IMR-90 (cell line): ENCODE measurements at regions not wholly inside any gene's neighbourhood (a gene's known extent, or its start where the extent isn't known, plus 50 kb on each side); places are given as distances from the start of the nearest gene placed in this dataset.

Experiments used
- ATAC-seq: fragments of 200-7000 bp; cut with Tn5 transposase; 2 replicates; pipeline ENCODE4 v1.9.1; 2020; ENCODE audit warnings: low read depth, mild to moderate bottlenecking, moderate library complexity
- BruUV-seq: library from RNA; stranded (reverse); fragments of 400-500 nt; replicated peaks from 2 replicates; lab custom pipeline; 2021; lab: Mats Ljungman, UMichigan
- CTCF ChIA-PET: fragments of 300-600 bp; formaldehyde crosslinking; extraction: SDS; loops from one replicate; lab custom pipeline; 2021; ENCODE audit warnings: antibody characterized with exemption; lab: Yijun Ruan, JAX
- POLR2A ChIA-PET: fragments of 300-600 bp; sonication (Branson Sonifier 250); formaldehyde crosslinking; loops from one replicate; lab custom pipeline; 2022; ENCODE audit warnings: antibody characterized with exemption; ENCODE audit not compliant: unreplicated experiment; lab: Charles Lee
- DNase-seq: peaks from one replicate; pipeline ENCODE4 v3.0.0; 2013
- H2AFZ ChIP-seq: replicated peaks from 2 replicates; pipeline ENCODE3; 2013; ENCODE audit warnings: low read length, mild to moderate bottlenecking; ENCODE audit not compliant: poor library complexity
- H2AK5ac ChIP-seq: 2 replicates; pipeline ENCODE4 v1.6.1; 2013; ENCODE audit warnings: low read depth, low read length, inconsistent platforms
- H2AK9ac ChIP-seq: replicated peaks from 2 replicates; pipeline ENCODE3; 2013; ENCODE audit warnings: mild to moderate bottlenecking, low read depth, low read length, moderate library complexity; ENCODE audit not compliant: poor library complexity
- H2BK120ac ChIP-seq: 2 replicates; pipeline ENCODE4 v1.6.1; 2013; ENCODE audit warnings: low read depth, low read length, inconsistent platforms
- H2BK15ac ChIP-seq: 3 replicates; pipeline ENCODE4 v1.6.1; 2013; ENCODE audit warnings: low read depth, low read length, inconsistent platforms
- H2BK20ac ChIP-seq: 2 replicates; pipeline ENCODE4 v1.6.1; 2013; ENCODE audit warnings: low read depth, mild to moderate bottlenecking, inconsistent platforms, low read length, moderate library complexity
- H2BK5ac ChIP-seq: 2 replicates; pipeline ENCODE4 v1.6.1; 2013; ENCODE audit warnings: mild to moderate bottlenecking, low read depth, low read length, inconsistent platforms; ENCODE audit not compliant: poor library complexity, severe bottlenecking
- H3K14ac ChIP-seq: replicated peaks from 2 replicates; pipeline ENCODE4 v1.6.1; 2013; ENCODE audit warnings: low read depth, low read length, inconsistent platforms
- H3K18ac ChIP-seq: 2 replicates; pipeline ENCODE4 v1.6.1; 2013; ENCODE audit warnings: low read depth, low read length, control low read depth
- H3K23ac ChIP-seq: 2 replicates; pipeline ENCODE4 v1.6.1; 2013; ENCODE audit warnings: low read depth, low read length, inconsistent platforms
- H3K27ac ChIP-seq: 2 replicates; pipeline ENCODE4 v1.5.1; 2013; ENCODE audit warnings: mild to moderate bottlenecking, control low read depth, low read length; ENCODE audit not compliant: insufficient read depth
- H3K27me3 ChIP-seq: 2 replicates; pipeline ENCODE4 v1.6.1; 2013; ENCODE audit warnings: low read length; ENCODE audit not compliant: control insufficient read depth, insufficient read depth
- H3K36me3 ChIP-seq: 2 replicates; pipeline ENCODE4 v1.6.1; 2013; ENCODE audit warnings: low read length, mixed read lengths; ENCODE audit not compliant: control insufficient read depth, insufficient read depth
- H3K4ac ChIP-seq: 2 replicates; pipeline ENCODE4 v1.6.1; 2013; ENCODE audit warnings: low read depth, low read length, inconsistent platforms
- H3K4me1 ChIP-seq: 2 replicates; pipeline ENCODE4 v1.6.1; 2013; ENCODE audit warnings: low read length, mixed read lengths; ENCODE audit not compliant: control insufficient read depth, insufficient read depth
- H3K4me2 ChIP-seq: 2 replicates; pipeline ENCODE4 v1.6.1; 2013; ENCODE audit warnings: low read depth, mild to moderate bottlenecking, control low read depth, low read length, moderate library complexity
- H3K4me3 ChIP-seq: 2 replicates; pipeline ENCODE4 v1.5.1; 2013; ENCODE audit warnings: low read depth, mild to moderate bottlenecking, control low read depth, low read length, moderate library complexity; ENCODE audit not compliant: insufficient read depth
- H3K56ac ChIP-seq: 2 replicates; pipeline ENCODE4 v1.6.1; 2013; ENCODE audit warnings: low read length, inconsistent platforms; ENCODE audit not compliant: insufficient read depth; ENCODE audit errors: extremely low read depth
- H3K79me1 ChIP-seq, 2 experiments: 2 replicates each; pipeline ENCODE4 v1.6.1; 2013; ENCODE audit warnings: low read length in 2 of 2, inconsistent platforms in 1 of 2, low read depth in 1 of 2
- H3K9ac ChIP-seq: 2 replicates; pipeline ENCODE4 v1.6.1; 2013; ENCODE audit warnings: low read depth, low read length, control low read depth
- H3K9me1 ChIP-seq: 2 replicates; pipeline ENCODE4 v1.6.1; 2013; ENCODE audit warnings: low read length, inconsistent platforms; ENCODE audit not compliant: insufficient read depth
- H3K9me3 ChIP-seq: 2 replicates; pipeline ENCODE4 v1.6.1; 2013; ENCODE audit warnings: low read length; ENCODE audit not compliant: control insufficient read depth, insufficient read depth
- H4K20me1 ChIP-seq: 2 replicates; pipeline ENCODE4 v1.6.1; 2013; ENCODE audit warnings: low read length, inconsistent platforms; ENCODE audit not compliant: insufficient read depth
- H4K5ac ChIP-seq: 2 replicates; pipeline ENCODE4 v1.6.1; 2013; ENCODE audit warnings: mild to moderate bottlenecking, low read depth, low read length, control low read depth
- H4K8ac ChIP-seq, 2 experiments: 2 replicates each; pipeline ENCODE4 v1.6.1; 2013; ENCODE audit warnings: low read depth in 2 of 2, low read length in 2 of 2, control low read depth in 1 of 2, inconsistent platforms in 1 of 2
- H4K91ac ChIP-seq: 2 replicates; pipeline ENCODE4 v1.6.1; 2013; ENCODE audit warnings: low read depth, low read length, inconsistent platforms; ENCODE audit not compliant: insufficient read depth
- BHLHE40 ChIP-seq: fragments of 150-350 bp; IDR thresholded peaks from 2 replicates; pipeline ENCODE4 v1.6.1; 2016; ENCODE audit warnings: mild to moderate bottlenecking, low read depth, low read length
- CHD1 ChIP-seq: IDR thresholded peaks from 2 replicates; pipeline ENCODE4 v1.6.1; 2012; ENCODE audit warnings: low read depth, low read length, improper control_type of control experiment
- FOS ChIP-seq: fragments of 150-350 bp; IDR thresholded peaks from 2 replicates; pipeline ENCODE4 v1.6.1; 2016; ENCODE audit warnings: low read depth, low read length
- MAFK ChIP-seq: IDR thresholded peaks from 2 replicates; pipeline ENCODE4 v1.6.1; 2012; ENCODE audit warnings: low read depth, low read length, improper control_type of control experiment
- MAZ ChIP-seq: IDR thresholded peaks from 2 replicates; pipeline ENCODE4 v1.6.1; 2012; ENCODE audit warnings: low read depth, mild to moderate bottlenecking, low read length, improper control_type of control experiment, moderate library complexity, borderline replicate concordance
- RAD21 ChIP-seq: IDR thresholded peaks from 2 replicates; pipeline ENCODE4 v1.6.1; 2012; ENCODE audit warnings: low read length, improper control_type of control experiment
- RCOR1 ChIP-seq: IDR thresholded peaks from 2 replicates; pipeline ENCODE4 v1.6.1; 2012; ENCODE audit warnings: mild to moderate bottlenecking, low read length, improper control_type of control experiment; ENCODE audit not compliant: insufficient replicate concordance
- USF2 ChIP-seq: fragments of 150-350 bp; IDR thresholded peaks from 2 replicates; pipeline ENCODE4 v1.6.1; 2017; ENCODE audit warnings: mild to moderate bottlenecking, antibody characterized with exemption, low read length, low read depth
- WGBS, 2 experiments: methylation state at CpG; one replicate each; pipeline versions ENCODE4 v1.1.5 to v1.1.7; 2013; ENCODE audit warnings: missing lambda C conversion rate in 2 of 2; ENCODE audit not compliant: insufficient read length in 1 of 2; ENCODE audit errors: extremely low coverage in 2 of 2; 5-methylcytosine and 5-hydroxymethylcytosine counted together
- dilution Hi-C: fragments of 300-500 bp; cut with HindIII; formaldehyde crosslinking; loops from one replicate; pipeline ENCODE4 v1.14.3; 2018; ENCODE audit warnings: low sequenced_read_pairs; ENCODE audit not compliant: unreplicated experiment
- in situ Hi-C: fragments of 300-500 bp; cut with MboI; formaldehyde crosslinking; loops from 3 replicates; pipeline ENCODE4 v1.14.3; 2019; ENCODE audit warnings: low sequenced_read_pairs, inconsistent platforms, mixed read lengths
- intact Hi-C: fragments of 100-400 bp; cut with micrococcal nuclease; formaldehyde crosslinking; loops from 2 replicates; pipeline ENCODE4 v1.10.0; 2022

DNA sequence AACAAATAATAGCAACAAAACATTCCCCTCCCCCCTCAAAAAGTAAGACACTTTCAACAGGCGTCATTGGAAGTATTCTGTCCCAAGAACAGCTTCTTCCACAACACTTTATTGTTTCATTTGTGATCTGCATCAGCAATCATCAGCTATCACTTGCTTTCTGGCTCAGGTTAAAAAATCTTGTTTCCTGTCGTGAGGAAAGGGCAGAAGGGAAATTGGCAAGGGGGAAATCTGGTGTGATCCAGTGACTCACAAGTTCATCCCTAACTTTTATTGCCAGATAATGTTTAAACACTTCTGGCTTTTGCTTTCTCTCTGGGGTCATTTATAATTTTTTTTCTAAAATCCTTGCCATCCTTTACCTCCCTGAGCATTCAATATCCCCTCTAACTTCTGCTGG lies 247.4 kb upstream of the GIMD1 start:
- Histone ChIP-seq H2BK120ac (no peak overlapping the region), H3K4me2 (no peak overlapping the region), H3K36me3 (no peaks in the 10 kb centered on the region), H4K20me1 (no peaks in the 10 kb centered on the region), H3K27me3 (no peaks in the 10 kb centered on the region), H2BK20ac (no peak overlapping the region), H3K79me1 (no peaks in the 10 kb centered on the region), H3K14ac (no peak overlapping the region), H3K56ac (no peak overlapping the region), H4K8ac (no peak overlapping the region), H2BK5ac (no peak overlapping the region), H3K4me1 (no peaks in the 10 kb centered on the region), H3K4ac (no peak overlapping the region), H3K9me1 (no peaks in the 10 kb centered on the region), H3K9ac (no peak overlapping the region), H2AK5ac (no peak overlapping the region), H3K23ac (no peak overlapping the region), H3K9me3 (no peaks in the 10 kb centered on the region), H2AK9ac (no peak overlapping the region), H2AFZ (no peak overlapping the region), H3K18ac (no peak overlapping the region), H3K27ac (no peak overlapping the region), H3K4me3 (no peak overlapping the region), H4K5ac (no peak overlapping the region), H4K91ac (no peak overlapping the region), H2BK15ac (no peak overlapping the region)
- intact Hi-C loops (no loop called here), dilution Hi-C loops (no loop called here), in situ Hi-C loops (no loop called here)
- no peak for DNase-seq
- CTCF ChIA-PET: no interaction called here
- WGBS, 2 experiments: no CpG with 5 or more reads among the region's 2 CpGs
- ATAC-seq: no peak
- BruUV-seq: no TSS peak
- POLR2A ChIA-PET: no interaction called here
- TF ChIP-seq BHLHE40: no peak
- no peak for TF ChIP-seq USF2
- no peak for TF ChIP-seq RCOR1
- no peak for TF ChIP-seq CHD1
- no peak for TF ChIP-seq RAD21
- TF ChIP-seq MAZ: no peak
- no peak for TF ChIP-seq MAFK
- TF ChIP-seq FOS: no peak
